H1 (cell line): ENCODE measurements at regions not wholly inside any gene's neighbourhood (a gene's known extent, or its start where the extent isn't known, plus 50 kb on each side); places are given as distances from the start of the nearest gene placed in this dataset.

Experiments
- BCL11A ChIP-seq, 2 experiments: IDR thresholded peaks; one replicate each; pipeline ENCODE4 v1.6.1; 2011; ENCODE audit warnings: low read depth in 2 of 2, low read length in 2 of 2, mild to moderate bottlenecking in 2 of 2
- EP300 ChIP-seq, 2 experiments: IDR thresholded peaks; 1 replicate in 1 of 2; 2 replicates in 1 of 2; pipeline ENCODE4 v1.6.1; 2011 to 2012; ENCODE audit warnings: low read depth in 2 of 2, low read length in 2 of 2, mild to moderate bottlenecking in 2 of 2, borderline replicate concordance in 1 of 2, inconsistent platforms in 1 of 2, moderate library complexity in 1 of 2
- RXRA ChIP-seq: IDR thresholded peaks from 2 replicates; pipeline ENCODE4 v1.6.1; 2011; ENCODE audit warnings: low read depth, mild to moderate bottlenecking, low read length, moderate library complexity; ENCODE audit not compliant: insufficient read depth
- SRF ChIP-seq: IDR thresholded peaks from 2 replicates; pipeline ENCODE4 v1.6.1; 2011; ENCODE audit warnings: mild to moderate bottlenecking, low read depth, low read length, moderate library complexity
- TAF1 ChIP-seq: IDR thresholded peaks from 2 replicates; pipeline ENCODE4 v1.6.1; 2011; ENCODE audit warnings: mild to moderate bottlenecking, low read depth, low read length
- USF2 ChIP-seq: IDR thresholded peaks from 2 replicates; pipeline ENCODE4 v1.6.1; 2011; ENCODE audit warnings: low read length, improper control_type of control experiment

- TF ChIP-seq SRF = no peak
- no peak for TF ChIP-seq USF2
- no peak for TF ChIP-seq EP300 (IDR thresholded peaks at IDR 0.05; ENCODE audit: borderline replicate concordance in 1 of 2, low read depth in 2 of 2, low read length in 2 of 2)
- TF ChIP-seq BCL11A (IDR thresholded peaks at IDR 0.05; ENCODE audit: low read depth in 2 of 2, low read length in 2 of 2) = no peak
- TF ChIP-seq TAF1 = no peak
- TF ChIP-seq RXRA = no peak
Measured at GRCh38 chr13:63337041-63337440, 1921.4 kb upstream of the PCDH20 start (continued).
